GM18517 (cell line): ENCODE measurements at regions not wholly inside any gene's neighbourhood (a gene's known extent, or its start where the extent isn't known, plus 50 kb on each side); places are given as distances from the start of the nearest gene placed in this dataset.

ENCODE experiments used
- ATAC-seq: cut with Tn5 transposase; IDR thresholded peaks from one replicate; pipeline ENCODE4 v1.9.1; 2021; ENCODE audit warnings: mild to moderate bottlenecking, moderate library complexity; ENCODE audit not compliant: unreplicated experiment

DNA sequence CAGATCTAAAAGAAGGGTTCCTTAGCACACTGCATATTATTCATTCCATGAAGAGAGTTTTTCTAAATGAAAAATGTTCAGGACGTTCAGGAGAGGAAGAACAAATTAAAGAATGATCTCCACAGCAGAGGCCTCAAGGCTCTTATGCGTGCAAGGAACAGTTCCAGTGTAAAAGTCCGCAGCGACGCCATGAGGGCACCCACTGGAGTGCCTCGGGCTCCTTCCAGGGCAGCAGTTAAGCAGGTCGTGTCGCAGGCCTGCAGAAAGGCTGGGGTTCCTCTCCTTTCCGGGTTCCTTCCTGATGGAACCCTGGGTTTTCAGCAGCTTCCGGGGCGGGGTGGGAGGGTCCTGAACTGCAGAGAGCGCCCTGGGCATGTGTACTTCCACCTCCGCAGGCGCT is 87.1 kb upstream of the SELENOP start:
- no peak for ATAC-seq

GRCh38 chr5:42896523-42896922 is 84.8 kb upstream of the SELENOP start:
- no peak for ATAC-seq

- no peak for ATAC-seq
Measured at GRCh38 chr5:42894057-42894456, 82.4 kb upstream of the SELENOP start.

GRCh38 chr5:42889311-42889933 is 77.7 kb upstream of the SELENOP start:
- peak; percentile 96 for ATAC-seq

DNA sequence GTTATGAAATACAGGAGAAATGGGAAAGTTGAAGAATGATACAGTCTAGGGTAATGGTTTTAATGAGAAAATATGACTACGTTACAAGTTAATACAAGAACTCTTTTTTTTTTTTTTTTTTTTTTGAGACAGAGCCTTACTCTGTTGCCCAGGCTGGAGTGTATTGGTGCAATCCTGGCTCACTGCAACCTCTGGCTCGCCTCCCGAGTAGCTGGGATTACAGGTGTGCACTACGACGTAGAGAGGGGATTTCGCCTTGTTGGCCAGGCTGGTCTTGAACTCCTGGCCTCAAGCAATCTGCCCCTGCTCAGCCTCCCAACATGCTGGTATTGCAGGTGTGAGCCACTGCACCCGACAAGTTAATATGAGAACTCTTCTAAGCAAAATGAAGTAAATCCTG is 77.1 kb upstream of the SELENOP start:
- ATAC-seq, result no peak

DNA sequence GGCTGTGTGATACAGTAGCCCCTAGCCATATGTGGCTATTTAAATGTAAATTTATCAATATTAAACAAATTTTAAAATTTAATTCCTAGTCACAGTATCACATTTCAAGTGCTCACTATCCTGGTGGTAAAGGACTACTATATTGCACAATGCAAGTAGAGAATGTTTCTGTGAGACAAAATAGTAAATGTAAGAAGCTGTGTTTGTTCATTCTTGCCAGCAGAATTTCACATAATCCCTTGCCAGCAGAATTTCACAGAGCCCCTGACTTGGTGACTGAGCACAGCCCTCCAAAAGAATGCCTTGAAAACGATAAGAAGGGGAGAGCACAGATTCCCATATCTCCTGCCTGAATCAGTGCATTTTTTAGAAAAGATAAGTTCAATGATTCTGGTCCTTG is 75.9 kb upstream of the SELENOP start:
- ATAC-seq, result no peak

DNA sequence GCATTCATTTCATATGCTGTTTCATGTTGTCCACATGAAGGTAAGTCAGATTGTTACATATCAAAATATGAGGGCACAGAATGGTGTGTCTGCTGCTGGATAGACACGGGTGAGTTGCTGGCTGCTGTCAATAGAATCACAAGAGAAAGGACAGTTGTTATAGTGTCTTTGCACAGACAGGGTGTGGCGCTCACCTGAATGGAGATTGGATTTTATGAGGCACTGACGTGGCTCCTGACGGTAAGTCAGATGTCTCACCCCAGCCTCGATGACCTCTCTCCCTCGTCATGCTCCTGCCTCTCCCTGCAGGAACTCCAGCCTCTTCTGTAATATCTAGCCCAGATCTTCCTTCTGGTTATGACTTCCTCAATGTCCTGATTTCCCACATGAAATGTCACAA is 75.4 kb upstream of the SELENOP start:
- ATAC-seq, result no peak

GRCh38 chr5:42886635-42887034 is 74.9 kb upstream of the SELENOP start:
- ATAC-seq, result no peak

DNA sequence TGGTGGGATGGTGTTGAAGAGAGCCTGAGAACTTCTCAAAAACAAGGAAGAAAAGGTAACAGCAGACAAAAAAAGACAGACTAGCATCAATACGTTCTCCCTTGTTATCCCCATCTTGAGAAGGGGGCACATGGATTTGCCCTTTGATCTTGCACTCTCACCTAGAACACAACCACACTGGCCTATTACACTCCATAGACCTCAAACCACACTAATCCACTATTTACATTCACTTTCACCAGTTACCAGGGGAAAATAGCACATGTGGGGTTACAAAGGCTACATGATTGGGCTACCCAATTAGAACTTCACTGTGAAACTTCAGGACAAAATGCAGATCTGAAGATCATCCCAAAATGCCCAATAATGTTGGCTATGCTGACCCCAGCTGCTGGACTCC is 72.6 kb upstream of the SELENOP start:
- ATAC-seq, result no peak

DNA sequence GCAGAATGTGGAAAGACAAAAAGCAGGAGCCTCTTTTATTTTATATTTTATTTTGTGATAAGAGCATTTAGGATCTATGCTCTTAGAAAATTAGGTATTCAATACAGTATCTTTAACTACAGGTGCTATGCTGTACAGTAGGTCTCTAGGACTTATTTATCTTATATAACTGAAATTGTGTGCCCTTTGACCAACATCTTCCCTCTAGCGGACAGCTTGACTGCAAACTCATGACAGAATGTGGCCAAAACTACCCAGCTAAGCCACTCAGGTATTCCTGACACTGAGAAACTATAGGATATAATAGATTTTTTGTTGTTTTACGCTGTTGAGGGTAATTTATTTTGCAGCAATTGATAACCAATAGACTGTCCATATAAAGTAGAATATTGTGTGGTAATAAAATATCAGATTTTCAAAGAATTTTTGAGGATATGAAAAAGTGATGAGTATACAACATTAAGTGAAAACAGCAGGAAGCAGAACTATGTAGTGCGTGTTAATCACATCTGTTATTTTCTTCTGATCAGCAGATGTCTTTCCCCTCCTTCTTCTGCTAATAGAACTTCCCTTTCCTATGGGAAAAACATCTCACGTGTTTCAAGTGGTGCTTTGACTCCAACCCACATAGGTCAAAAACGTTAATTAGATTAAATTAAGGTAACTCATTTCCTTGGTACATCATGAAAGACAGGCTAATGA is 69.9 kb upstream of the SELENOP start:
- ATAC-seq, result no peak

- no peak for ATAC-seq
Measured at GRCh38 chr5:42880496-42881150, 68.9 kb upstream of the SELENOP start.

- ATAC-seq, result no peak
Measured at GRCh38 chr5:42879291-42879690, 67.6 kb upstream of the SELENOP start.

GRCh38 chr5:42878550-42878949 is 66.9 kb upstream of the SELENOP start:
- no peak for ATAC-seq

- ATAC-seq, result no peak
Measured at GRCh38 chr5:42878041-42878440, 66.3 kb upstream of the SELENOP start.

DNA sequence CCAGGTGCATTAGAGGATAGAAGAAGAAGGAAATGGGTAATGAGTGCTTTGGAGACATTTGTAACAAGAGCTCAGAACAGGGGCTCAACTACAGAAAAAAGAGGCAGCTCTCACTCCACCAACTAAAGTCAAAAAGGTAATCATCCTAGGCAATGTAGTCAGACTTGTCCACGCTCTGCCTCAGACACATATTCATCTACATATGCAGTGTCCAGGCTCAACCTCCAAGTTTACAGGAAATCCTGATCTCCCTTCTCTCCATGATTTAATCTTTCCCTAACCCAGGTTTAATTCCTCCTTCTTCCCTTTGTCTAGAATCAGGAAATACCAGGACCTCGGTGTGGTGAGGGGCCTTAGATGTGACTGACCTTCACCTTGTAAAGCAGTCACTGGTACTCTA is 65.7 kb upstream of the SELENOP start:
- ATAC-seq, result no peak

DNA sequence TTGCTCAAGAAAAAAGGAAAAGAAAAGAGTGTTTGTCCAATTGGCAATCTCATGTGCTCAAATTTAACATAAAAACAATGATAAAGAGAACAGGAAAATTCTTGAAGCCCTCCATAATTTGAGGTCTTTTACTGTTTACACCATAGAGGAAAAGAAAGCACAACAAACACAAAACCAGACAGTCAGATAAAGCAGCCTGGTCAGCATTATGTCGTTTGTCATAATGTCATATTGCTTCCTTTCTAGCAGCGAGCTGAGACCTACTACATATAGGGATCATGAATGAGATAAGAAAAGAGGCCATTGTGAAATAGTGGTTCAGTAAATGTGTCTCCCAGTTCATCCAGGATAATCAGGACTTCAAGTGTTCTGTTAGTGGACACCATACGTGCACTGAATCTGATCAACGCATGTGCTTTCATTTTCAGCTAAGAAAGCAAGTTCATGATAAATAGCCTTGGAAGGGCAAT is 64.7 kb upstream of the SELENOP start:
- ATAC-seq, result no peak

DNA sequence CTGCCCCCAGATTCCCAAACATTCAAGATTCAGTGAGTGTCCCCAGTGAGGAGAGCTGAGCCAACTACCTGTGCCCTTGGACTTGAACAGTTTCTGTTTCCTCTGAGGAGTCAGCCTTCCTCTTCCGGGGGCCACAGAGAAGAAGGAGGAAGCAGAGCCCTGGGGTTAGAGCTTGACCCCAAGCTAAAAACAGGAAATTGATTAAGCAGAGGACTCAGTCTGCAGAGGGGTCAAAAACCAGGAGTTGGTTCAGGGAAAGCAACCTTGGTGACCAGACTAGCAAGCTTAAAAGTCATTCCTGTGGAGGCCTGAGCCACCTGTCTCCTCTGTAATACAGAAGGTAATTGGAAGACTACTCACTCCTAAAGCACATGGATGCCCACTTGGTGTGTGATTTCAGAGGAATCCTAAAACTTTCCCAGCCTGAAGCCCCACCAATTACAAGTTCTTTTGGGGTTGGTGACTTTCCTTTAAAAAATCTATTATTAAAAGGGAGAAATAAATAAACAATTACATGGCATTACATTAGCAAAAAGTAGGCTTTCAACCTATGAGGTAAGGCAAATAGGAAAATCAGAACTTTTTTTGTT is 64.2 kb upstream of the SELENOP start:
- no peak for ATAC-seq

DNA sequence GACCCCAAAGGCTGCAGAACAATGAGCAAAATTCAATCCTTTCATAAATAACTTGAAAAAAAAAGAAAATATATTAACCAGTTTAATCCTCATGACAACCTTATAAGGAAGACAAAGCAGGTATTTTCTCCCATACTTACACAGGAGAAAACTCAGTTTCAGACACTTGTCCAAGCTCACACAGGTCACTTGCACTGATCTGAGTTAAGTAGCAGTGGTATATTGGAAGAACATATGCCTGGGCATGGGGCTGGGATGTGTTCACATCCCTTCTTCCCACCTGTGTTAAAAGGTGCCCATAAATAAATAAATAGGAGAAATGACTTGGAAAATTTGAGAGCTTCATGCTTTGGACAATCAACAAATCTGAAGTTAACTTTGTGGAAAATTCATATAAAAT is 63.5 kb upstream of the SELENOP start:
- ATAC-seq, result no peak

- ATAC-seq, result no peak
Measured at GRCh38 chr5:42874621-42875198, 63.0 kb upstream of the SELENOP start.

DNA sequence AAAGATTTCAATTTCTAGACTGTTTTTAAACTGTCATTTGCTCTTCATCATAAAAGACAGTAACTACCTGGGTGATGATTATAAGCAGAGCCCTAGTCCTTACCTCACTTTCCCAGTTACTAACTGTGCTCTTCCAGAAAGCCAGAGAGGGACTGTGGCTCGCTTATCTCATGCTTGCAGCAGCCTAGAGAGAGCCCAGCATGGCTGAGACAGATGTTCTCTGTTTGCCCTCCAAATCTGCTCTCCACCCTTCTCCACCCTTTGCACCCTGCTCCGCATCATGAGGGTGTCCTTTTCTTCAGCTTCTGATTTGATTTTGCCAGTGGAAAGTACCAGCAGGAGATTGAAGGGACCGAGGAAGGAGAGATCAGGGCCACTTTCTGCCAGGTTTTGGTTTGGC is 61.2 kb upstream of the SELENOP start:
- no peak for ATAC-seq

GRCh38 chr5:42870882-42871418 is 59.3 kb upstream of the SELENOP start:
- ATAC-seq, result no peak
